ENCODE measurements at regions not wholly inside any gene's neighbourhood (a gene's known extent, or its start where the extent isn't known, plus 50 kb on each side); places are given as distances from the start of the nearest gene placed in this dataset.
"Not testable (repeated sequence)": the region's sequence is repeated elsewhere in the genome, so short reads cannot be mapped to it uniquely, and the experiment has no call there.

- H3K27ac ChIP-seq, result no peak overlapping the region
- no peak for DNase-seq (ENCODE audit: low read depth, low spot score)
Observed at GRCh38 chr1:47590523-47591225, 152.8 kb downstream of the FOXD2 start.

DNA sequence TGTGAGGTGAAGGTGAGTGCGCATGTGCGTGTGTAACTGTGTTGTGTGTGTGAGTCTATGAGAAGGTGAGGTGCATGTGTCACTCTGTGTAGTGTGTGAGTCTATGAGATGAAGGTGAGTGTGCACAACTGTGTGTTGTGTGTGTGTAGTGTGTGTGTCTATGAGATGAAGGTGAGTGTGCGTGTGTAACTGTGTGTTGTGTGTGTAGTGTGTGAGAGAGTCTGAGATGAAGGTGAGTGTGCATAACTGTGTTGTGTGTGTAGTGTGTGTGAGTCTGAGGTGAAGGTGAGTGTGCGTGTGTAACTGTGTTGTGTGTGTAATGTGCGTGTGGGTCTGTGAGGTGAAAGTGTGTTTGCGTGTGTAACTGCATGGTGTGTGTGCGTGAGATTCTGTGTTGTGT, 154.0 kb downstream of the FOXD2 start:
- H3K27ac ChIP-seq, result no peak overlapping the region
- no peak for DNase-seq (ENCODE audit: low read depth, low spot score)

DNA sequence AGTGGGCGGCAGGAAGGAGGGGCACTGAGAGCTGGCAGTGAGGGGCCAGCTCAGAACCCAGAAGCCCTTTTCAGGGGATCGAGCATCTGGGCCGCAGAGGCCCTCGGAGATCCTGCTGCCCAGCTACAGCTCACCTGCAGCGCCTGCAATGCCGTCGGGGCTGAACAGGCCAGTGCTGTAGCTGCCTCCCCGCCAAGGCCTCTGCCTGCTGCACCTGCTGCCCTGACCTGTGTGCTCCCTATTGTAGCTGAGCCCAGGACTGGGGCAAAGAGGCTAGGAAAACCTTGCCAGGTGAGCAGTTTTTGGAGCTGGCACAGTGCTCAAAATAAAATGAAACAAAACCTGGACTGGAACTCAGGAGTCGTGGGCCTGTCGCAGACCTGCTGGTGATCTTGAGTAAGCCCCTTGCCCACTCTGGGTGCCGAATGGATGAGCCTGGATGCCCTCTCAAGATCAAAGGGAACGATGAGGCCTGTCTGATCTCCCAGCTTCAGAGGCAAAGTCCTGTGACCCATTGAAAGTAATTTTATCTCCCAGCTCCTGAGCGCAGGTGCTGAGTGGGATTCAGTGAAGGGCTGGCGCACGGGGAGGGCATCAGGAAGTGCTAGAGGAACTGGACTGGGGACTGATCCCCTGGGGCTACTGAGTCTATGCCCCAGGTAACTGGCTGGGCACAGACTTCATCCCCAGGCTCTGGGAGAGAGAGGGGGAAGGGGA, 154.6 kb downstream of the FOXD2 start:
- H3K27ac ChIP-seq, result no peak overlapping the region
- no peak for DNase-seq (ENCODE audit: low read depth, low spot score)

DNA sequence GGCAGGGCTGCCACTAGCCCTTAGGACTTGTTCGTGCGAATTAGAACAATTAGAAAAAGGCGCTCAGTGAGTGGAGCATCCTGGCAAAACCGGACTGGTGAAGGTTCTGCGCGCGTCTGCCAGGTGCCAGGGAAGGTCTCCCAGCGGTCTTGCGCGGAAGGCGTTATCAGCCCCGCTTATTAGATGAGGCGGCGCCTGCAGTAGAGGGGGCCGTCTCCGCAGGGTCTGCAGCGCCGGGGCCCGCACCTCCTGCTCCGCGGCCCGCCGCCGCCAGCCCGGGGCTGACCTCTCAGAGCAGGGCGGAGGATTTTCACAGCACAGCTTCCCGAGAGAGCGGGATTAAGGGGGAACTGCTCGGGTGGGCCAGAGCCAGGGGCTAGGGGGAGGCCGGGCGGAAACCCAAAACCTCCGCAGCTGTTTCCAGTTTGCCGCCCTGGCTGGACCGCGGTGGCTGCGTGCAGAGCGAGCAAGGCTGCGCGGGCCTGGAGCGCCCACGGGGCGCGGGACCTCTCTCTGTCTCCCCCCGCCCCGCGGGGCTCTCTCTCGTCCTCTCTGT, 155.2 kb downstream of the FOXD2 start:
- no peak overlapping the region for H3K27ac ChIP-seq
- no peak for DNase-seq (ENCODE audit: low read depth, low spot score)

DNA sequence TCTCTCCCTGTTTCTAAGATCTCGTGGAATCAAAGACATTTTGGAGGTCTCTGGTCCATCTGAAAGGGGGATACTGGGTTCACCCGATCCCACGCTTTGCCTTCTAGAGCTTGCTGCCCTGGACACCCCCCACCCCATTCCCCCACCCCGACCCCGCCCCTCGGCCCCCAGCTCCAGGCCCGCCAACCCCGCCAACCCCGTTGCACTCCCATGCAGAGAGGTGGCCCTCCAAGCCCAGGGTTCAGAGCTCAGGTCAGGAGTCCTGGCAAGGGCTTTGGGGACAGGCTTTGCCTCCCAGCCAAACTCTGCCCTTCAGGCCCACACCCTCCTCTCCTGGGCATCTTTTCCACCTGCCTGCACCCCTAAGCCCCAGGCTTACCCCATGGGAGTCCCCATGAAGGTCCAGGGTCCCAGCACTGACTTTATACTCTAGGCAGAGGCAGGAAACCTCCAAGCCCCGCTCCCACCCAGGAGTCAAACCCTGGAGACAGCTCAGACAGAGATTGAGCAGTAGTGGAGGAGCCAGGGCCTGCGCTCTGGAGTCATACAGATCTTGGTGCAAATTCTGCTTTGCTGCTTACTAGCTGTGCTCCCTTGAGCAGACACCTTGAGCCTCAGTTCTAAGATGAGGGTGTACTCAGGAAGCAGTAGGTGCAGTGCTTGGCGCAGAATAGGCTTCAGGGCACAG, 155.9 kb downstream of the FOXD2 start:
- DNase-seq (ENCODE audit: low read depth, low spot score), result no peak

DNA sequence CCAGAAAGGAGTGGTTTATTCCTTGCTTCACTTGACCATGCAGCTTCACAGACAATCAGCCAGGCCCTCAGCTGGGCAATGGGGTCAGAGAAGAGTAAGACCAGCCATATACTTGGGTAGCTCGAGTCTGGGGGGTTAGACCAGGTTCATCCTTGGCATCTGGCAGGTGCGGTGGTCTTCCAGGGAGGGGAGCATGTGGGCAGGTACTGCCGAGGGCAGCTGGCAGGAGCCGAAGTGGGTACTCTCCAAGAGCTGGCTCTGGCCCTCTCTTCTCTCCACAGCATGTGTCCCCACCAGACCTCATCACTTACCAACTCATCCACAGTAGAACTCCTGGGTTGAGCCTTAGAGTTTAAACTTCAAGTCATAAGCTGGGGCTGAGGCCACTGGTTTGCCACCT, 156.8 kb downstream of the FOXD2 start:
- no peak overlapping the region for H3K27ac ChIP-seq
- no peak for DNase-seq (ENCODE audit: low read depth, low spot score)

More for the DNA sequence above, 155.9 kb downstream of the FOXD2 start:
- no peak overlapping the region for H3K27ac ChIP-seq

- DNase-seq (ENCODE audit: low read depth, low spot score), result no peak
- H3K27ac ChIP-seq, result no peak overlapping the region
Observed at GRCh38 chr1:47596328-47596727, 158.5 kb downstream of the FOXD2 start.

DNA sequence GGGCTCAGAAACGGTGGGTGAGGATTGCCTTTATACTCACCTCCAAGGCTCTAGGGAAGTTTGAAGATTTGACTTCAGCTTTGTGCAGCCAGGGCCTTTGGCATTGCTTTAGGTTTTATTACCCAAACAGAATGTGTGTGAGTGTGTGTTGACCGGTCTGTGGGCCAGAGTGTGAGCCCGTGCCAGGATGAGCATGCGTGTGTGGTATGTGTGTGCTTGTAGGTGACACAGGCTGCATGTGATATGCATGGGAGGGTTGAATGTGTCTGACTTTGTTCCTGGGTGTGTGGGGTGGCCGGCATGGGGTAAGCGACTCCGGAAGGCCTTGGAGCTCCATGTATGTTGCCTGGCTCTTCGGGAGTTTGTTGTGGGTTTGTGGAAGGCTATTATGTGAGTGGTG, 160.5 kb downstream of the FOXD2 start:
- no peak for DNase-seq (ENCODE audit: low read depth, low spot score)
- no peak overlapping the region for H3K27ac ChIP-seq

DNA sequence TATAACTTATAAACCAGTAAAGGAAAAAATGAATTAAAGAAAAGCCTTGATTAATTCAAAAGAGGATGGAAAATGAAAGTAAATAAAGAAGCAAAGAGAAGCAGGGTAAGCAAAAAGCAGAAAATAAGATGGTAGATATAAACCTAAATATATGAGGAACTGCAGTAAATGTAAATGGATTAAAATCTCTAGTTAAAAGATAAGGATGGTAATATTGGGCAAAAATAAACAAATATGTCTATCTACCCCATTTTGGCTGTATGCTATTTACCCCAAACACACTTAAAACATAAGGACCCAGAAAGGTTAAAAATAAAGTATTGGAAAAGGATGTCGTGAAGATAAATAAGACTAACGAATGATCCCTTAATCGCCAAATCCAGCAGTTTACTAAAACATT, 161.9 kb downstream of the FOXD2 start:
- DNase-seq (ENCODE audit: low read depth, low spot score), result no peak
- H3K27ac ChIP-seq, result no peak overlapping the region

- H3K27ac ChIP-seq; DNase-seq (ENCODE audit: low read depth, low spot score): not testable (repeated sequence)
Observed at GRCh38 chr1:47602491-47602890, 164.6 kb downstream of the FOXD2 start.

GRCh38 chr1:47604869-47605268, 167.0 kb downstream of the FOXD2 start:
- DNase-seq (ENCODE audit: low read depth, low spot score); H3K27ac ChIP-seq: not testable (repeated sequence)

DNA sequence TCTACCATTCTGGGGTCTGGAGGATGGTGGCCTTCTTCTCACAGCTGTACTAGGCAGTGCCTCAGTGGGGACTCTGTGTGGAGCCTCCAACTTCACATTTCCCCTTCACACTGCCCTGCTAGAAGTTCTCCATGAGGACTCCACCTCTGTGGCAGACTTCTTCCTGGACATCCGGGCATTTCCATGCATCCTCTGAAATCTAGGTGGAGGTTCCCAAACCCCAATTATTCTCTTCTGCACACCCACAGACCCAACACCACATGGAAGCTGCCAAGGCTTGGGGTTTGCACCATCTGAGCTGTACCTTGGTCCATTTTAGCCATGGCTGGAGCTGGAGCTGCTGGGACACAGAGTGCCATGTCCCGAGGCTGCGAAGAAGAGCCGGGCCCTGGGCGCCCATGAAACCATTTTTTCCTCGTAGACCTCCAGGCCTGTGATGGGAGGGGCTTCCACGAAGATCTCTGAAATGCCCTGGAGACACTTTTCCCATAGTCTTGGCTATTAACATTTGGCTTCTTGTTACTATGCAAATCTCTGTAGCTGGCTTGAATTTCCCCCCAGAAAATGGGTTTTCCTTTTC, 170.5 kb downstream of the FOXD2 start:
- no peak overlapping the region for H3K27ac ChIP-seq
- no peak for DNase-seq (ENCODE audit: low read depth, low spot score)

DNA sequence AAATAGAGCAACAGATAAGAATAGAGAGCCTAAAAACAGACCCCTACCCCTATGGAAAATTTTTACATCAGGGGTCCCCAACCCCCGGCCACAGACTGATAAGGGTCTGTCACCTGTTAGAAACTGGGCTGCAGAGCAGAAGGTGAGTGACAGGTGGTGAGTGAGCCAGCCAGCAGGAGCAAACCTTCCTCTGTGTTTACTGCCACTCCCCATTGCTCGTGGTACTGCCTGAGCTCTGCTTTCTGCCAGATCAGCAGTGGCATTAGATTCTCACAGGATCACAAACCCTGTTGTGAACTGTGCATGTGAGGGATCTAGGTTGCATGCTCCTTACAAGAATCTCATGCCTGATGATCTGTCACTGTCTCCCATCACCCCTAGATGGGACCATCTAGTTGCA, 174.1 kb downstream of the FOXD2 start:
- H3K27ac ChIP-seq, result no peak overlapping the region
- no peak for DNase-seq (ENCODE audit: low read depth, low spot score)

DNA sequence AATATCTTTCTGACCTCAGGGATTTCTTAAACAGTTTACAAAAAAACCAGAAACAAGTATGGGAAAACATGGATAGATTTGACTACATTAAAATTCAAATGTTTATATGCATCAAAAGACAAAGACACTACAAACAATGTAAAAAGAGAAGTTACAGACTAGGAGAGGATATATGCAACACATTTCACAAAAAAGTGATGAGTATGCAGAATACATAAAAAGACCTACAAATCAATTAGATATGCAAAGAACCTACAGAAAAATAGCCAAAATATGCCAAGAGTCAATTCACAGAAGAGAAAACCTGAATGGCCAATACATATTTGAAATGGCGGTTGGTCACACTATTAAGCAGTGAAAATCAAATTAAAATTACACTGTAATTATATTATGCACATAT, 175.0 kb downstream of the FOXD2 start:
- H3K27ac ChIP-seq, result no peak overlapping the region
- DNase-seq (ENCODE audit: low read depth, low spot score), result no peak

- DNase-seq (ENCODE audit: low read depth, low spot score), result no peak
- no peak overlapping the region for H3K27ac ChIP-seq
Observed at GRCh38 chr1:47616036-47616435, 178.2 kb downstream of the FOXD2 start.

DNA sequence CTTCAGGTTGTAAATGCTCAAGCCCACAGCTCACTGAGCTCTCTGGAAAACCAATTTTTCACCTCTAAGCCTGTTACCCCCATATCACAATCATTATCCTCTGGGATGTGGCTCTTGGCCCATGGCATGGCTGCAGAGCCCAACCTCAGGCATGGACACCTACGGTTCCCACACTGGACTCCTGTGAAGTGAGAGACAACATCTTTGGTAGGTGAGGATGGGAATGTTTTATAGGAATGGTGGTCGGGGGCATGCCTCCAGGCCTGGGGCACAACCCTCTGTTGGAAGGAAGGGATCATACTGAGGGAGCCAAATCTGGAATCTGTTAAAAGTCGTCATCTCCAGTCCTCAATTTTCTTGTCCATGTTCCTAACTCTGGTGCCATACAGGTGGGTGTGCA, 179.1 kb downstream of the FOXD2 start:
- H3K27ac ChIP-seq, result no peak overlapping the region
- DNase-seq (ENCODE audit: low read depth, low spot score), result no peak

GRCh38 chr1:47617381-47618221, 179.8 kb downstream of the FOXD2 start:
- H3K27ac ChIP-seq, result no peak overlapping the region
- no peak for DNase-seq (ENCODE audit: low read depth, low spot score)

DNA sequence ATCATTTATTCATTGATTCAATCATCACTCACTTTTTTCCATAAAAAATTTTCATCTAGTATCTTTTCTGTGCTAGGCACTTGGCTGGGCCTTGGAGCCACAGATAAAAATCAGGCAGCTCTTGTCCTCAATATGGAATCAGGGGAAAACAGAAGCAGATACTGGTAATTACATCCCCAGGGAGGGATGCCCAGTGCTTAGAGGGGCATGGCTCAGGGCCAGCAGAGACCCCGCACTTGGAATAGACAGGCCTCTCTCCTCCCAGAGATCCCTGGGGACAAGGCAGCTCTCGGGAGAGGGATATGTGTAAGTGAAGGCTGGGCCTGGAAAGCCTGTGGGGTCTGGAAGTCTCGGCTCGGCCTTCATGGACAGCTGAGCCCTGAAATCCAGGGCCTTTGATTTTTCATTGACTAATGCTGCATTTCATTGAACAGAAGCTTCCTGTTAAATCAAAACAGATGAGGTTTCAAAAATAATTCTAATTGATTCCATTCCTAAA, 180.4 kb downstream of the FOXD2 start:
- no peak overlapping the region for H3K27ac ChIP-seq
- DNase-seq (ENCODE audit: low read depth, low spot score), result no peak

DNA sequence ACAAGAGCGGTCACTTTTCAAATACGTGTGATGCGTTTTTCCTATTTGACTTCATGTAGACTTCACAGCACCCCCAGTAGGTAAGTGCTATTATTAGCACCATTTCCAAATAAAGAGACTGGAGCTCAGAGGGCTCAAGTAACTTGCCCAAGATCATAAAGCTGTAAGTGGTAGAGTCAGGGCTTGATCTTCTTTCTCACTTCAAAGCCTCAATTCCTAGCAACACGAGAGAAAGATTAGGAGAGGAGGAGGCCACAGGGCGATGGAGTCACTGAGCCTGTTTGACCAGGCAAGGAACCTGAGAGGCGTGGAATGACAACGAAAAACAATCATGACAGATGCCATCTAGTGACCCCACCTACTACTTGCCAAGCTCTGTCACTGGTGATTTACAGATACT, 181.0 kb downstream of the FOXD2 start:
- no peak overlapping the region for H3K27ac ChIP-seq
- DNase-seq (ENCODE audit: low read depth, low spot score), result no peak

DNA sequence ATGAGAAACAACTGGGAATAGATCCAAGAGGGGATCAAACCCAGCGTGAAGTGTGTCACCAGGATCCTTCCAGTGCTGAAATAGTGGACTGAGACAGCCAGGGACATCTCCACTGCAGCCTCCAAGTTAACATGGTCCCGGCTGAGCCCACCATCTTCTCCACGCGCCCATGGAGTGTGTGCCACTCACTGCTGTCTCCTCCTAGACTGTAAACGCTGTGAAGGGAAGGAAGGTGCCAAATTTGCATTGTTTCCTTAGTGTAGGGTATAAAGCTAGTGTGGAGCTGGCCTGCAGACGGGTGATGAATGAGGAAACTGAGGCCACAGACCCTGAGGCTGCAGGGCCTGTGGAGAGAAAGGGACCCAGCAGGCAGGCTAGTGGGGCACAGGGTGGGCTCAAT, 183.6 kb downstream of the FOXD2 start:
- no peak overlapping the region for H3K27ac ChIP-seq
- DNase-seq (ENCODE audit: low read depth, low spot score), result no peak
